ENCODE measurements at regions not wholly inside any gene's neighbourhood (a gene's known extent, or its start where the extent isn't known, plus 50 kb on each side); places are given as distances from the start of the nearest gene placed in this dataset.

GRCh38 chr3:99541181-99541580 lies 97.2 kb upstream of the COL8A1 start:
- no peak for DNase-seq

- DNase-seq, result no peak
These were observed 101.0 kb upstream of the COL8A1 start for GRCh38 chr3:99537416-99537815.

GRCh38 chr3:99536555-99537314 lies 101.7 kb upstream of the COL8A1 start:
- no peak for DNase-seq

- no peak for DNase-seq
These were observed 103.3 kb upstream of the COL8A1 start for GRCh38 chr3:99534951-99535704.

- peak; percentile 2 for DNase-seq
These were observed 106.1 kb upstream of the COL8A1 start for GRCh38 chr3:99532246-99532645.

- no peak for DNase-seq
These were observed 109.1 kb upstream of the COL8A1 start for GRCh38 chr3:99529265-99529664.

- DNase-seq, result no peak
These were observed 111.5 kb upstream of the COL8A1 start for GRCh38 chr3:99526921-99527320.

- DNase-seq, result no peak
These were observed 113.8 kb upstream of the COL8A1 start for GRCh38 chr3:99524559-99524958.

- no peak for DNase-seq
These were observed 114.8 kb upstream of the COL8A1 start for GRCh38 chr3:99523431-99524127.

GRCh38 chr3:99522147-99522546 lies 116.2 kb upstream of the COL8A1 start:
- DNase-seq, result no peak

- DNase-seq, result no peak
These were observed 116.8 kb upstream of the COL8A1 start for GRCh38 chr3:99521551-99521950.

GRCh38 chr3:99520513-99520912 lies 117.9 kb upstream of the COL8A1 start:
- no peak for DNase-seq

GRCh38 chr3:99516936-99517335 lies 121.5 kb upstream of the COL8A1 start:
- no peak for DNase-seq

- no peak for DNase-seq
These were observed 122.5 kb upstream of the COL8A1 start for GRCh38 chr3:99515891-99516290.

- no peak for DNase-seq
These were observed 129.2 kb upstream of the COL8A1 start for GRCh38 chr3:99509224-99509623.

- no peak for DNase-seq
These were observed 130.2 kb upstream of the COL8A1 start for GRCh38 chr3:99508191-99508590.

- DNase-seq, result peak; percentile 19
These were observed 132.6 kb upstream of the COL8A1 start for GRCh38 chr3:99505646-99506269.

GRCh38 chr3:99505200-99505599 lies 133.2 kb upstream of the COL8A1 start:
- no peak for DNase-seq

- no peak for DNase-seq
These were observed 134.1 kb upstream of the COL8A1 start for GRCh38 chr3:99504258-99504657.

- no peak for DNase-seq
These were observed 135.0 kb upstream of the COL8A1 start for GRCh38 chr3:99503350-99503749.

- DNase-seq, result no peak
These were observed 135.5 kb upstream of the COL8A1 start for GRCh38 chr3:99502871-99503270.

GRCh38 chr3:99500485-99500884 lies 137.9 kb upstream of the COL8A1 start:
- DNase-seq, result no peak

Data from GOT3 (cell line).